Parathyroid adenoma (tissue), 2 donors: ENCODE measurements at regions not wholly inside any gene's neighbourhood (a gene's known extent, or its start where the extent isn't known, plus 50 kb on each side); places are given as distances from the start of the nearest gene placed in this dataset.
"Not testable (repeated sequence)": the region's sequence is repeated elsewhere in the genome, so short reads cannot be mapped to it uniquely, and the experiment has no call there.

Experiments used
- H2AFZ ChIP-seq: fragments of 300-600 bp; sonication (generic); one replicate; pipeline ENCODE4 v1.7.0; 2017; ENCODE audit warnings: antibody characterized with exemption, mild to moderate bottlenecking
- H3K27ac ChIP-seq: fragments of 300-600 bp; sonication (generic); one replicate; pipeline ENCODE4 v1.7.0; 2017
- H3K27me3 ChIP-seq: fragments of 300-600 bp; sonication (generic); one replicate; pipeline ENCODE4 v1.7.0; 2017; ENCODE audit warnings: low read length; ENCODE audit not compliant: control insufficient read depth, insufficient read depth
- H3K36me3 ChIP-seq: fragments of 300-600 bp; sonication (generic); one replicate; pipeline ENCODE4 v1.7.0; 2017; ENCODE audit warnings: low read length; ENCODE audit not compliant: control insufficient read depth, insufficient read depth
- H3K4me1 ChIP-seq: fragments of 300-600 bp; sonication (generic); one replicate; pipeline ENCODE4 v1.7.0; 2017; ENCODE audit warnings: control low read depth
- H3K4me2 ChIP-seq: fragments of 300-600 bp; sonication (generic); one replicate; pipeline ENCODE4 v1.7.0; 2017; ENCODE audit warnings: low read length
- H3K4me3 ChIP-seq: fragments of 300-600 bp; sonication (generic); one replicate; pipeline ENCODE4 v1.7.0; 2017; ENCODE audit warnings: low read depth, low read length
- H3K79me2 ChIP-seq: fragments of 300-600 bp; sonication (generic); one replicate; pipeline ENCODE4 v1.7.0; 2017; ENCODE audit warnings: control low read depth
- H3K9ac ChIP-seq: fragments of 300-600 bp; sonication (generic); one replicate; pipeline ENCODE4 v1.7.0; 2017; ENCODE audit warnings: mild to moderate bottlenecking
- H3K9me3 ChIP-seq: fragments of 300-600 bp; sonication (generic); one replicate; pipeline ENCODE4 v1.7.0; 2017; ENCODE audit warnings: low read length; ENCODE audit not compliant: control insufficient read depth
- TF ChIP-seq, protein P1 (sequence below): fragments of 300-600 bp; sonication (generic); IDR thresholded peaks from one replicate; pipeline ENCODE4 v1.7.0; 2017; ENCODE audit warnings: antibody characterized with exemption, mild to moderate bottlenecking
- donor health status: primary hyperparathyroidism.

DNA sequence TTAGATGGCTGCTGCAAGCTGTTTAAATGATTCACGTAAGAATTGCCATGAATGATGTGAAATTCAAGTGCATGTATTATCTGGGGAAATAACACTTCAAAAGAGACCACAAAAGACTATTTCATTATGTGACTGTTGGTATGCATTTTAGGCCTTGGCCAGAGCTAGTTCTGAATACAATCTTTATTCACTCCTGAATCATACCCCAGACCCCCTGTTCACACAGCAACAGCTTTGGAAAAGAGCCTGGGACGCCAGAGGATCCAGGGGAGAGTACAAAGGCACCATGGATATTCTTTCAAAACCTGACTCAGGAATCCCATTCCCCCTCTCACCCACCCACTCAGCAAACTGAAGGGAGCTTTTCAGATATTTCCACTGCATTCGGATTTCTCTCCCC, 377.1 kb upstream of the DPP6 start:
- Histone ChIP-seq H3K4me2 (no peak overlapping the region), H3K36me3 (no peaks in the 10 kb centered on the region), H3K79me2 (no peaks in the 10 kb centered on the region), H3K9me3 (no peaks in the 10 kb centered on the region), H3K27ac (no peak overlapping the region), H3K4me1 (no peaks in the 10 kb centered on the region), H3K27me3 (no peaks in the 10 kb centered on the region), H3K4me3 (no peak overlapping the region), H3K9ac (no peak overlapping the region), H2AFZ (no peak overlapping the region)
- TF ChIP-seq, protein P1, sequence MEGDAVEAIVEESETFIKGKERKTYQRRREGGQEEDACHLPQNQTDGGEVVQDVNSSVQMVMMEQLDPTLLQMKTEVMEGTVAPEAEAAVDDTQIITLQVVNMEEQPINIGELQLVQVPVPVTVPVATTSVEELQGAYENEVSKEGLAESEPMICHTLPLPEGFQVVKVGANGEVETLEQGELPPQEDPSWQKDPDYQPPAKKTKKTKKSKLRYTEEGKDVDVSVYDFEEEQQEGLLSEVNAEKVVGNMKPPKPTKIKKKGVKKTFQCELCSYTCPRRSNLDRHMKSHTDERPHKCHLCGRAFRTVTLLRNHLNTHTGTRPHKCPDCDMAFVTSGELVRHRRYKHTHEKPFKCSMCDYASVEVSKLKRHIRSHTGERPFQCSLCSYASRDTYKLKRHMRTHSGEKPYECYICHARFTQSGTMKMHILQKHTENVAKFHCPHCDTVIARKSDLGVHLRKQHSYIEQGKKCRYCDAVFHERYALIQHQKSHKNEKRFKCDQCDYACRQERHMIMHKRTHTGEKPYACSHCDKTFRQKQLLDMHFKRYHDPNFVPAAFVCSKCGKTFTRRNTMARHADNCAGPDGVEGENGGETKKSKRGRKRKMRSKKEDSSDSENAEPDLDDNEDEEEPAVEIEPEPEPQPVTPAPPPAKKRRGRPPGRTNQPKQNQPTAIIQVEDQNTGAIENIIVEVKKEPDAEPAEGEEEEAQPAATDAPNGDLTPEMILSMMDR, result no peak

DNA sequence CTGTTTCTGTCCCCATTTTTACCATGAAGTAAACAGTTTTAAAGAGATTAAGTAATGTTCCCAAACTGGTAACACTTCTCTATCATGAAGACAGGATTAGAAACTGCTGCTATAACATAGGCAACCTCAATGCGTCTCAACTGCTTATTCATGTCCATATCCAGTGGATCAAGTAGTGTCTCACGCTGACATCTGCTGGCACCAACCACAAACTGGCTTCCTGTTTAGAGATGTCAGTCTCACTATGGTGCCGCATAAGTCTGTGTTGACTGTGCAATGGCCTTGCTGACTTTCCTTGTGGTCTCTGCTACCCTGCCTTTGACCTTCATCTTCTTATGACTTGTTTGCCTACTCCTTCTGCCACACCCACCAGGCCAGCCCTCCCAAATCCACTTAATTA, 369.6 kb upstream of the DPP6 start:
- no peak overlapping the region for H3K9ac ChIP-seq
- H3K79me2 ChIP-seq, result no peaks in the 10 kb centered on the region
- TF ChIP-seq, protein P1, result no peak
- H3K4me1 ChIP-seq, result no peaks in the 10 kb centered on the region
- no peaks in the 10 kb centered on the region for H3K9me3 ChIP-seq
- no peak overlapping the region for H3K4me2 ChIP-seq
- H2AFZ ChIP-seq, result no peak overlapping the region
- no peak overlapping the region for H3K4me3 ChIP-seq
- no peak overlapping the region for H3K27ac ChIP-seq
- H3K36me3 ChIP-seq, result no peaks in the 10 kb centered on the region
- no peaks in the 10 kb centered on the region for H3K27me3 ChIP-seq

DNA sequence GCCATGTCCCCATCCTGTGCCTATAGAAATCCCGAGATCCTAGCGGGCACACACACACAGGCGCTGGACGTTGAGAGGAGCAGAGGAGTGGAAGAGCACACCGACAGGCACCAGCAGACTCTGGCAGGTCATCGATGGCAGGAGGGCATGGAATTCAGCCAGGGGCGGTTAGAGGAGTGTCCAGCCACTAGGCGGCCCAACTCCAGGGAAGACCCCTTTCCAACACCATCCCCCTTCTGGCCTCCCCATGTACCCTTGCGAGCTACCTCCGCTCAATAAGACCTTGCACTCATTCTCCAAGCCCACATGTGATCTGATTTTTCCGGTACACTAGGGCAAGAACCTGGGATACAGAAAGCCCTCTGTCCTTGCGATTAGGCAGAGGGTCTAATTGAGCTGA, 356.0 kb upstream of the DPP6 start:
- Histone ChIP-seq H3K27ac (no peak overlapping the region), H3K27me3 (no peaks in the 10 kb centered on the region), H3K9me3 (no peaks in the 10 kb centered on the region), H3K4me2 (no peak overlapping the region), H3K4me1 (no peaks in the 10 kb centered on the region), H3K9ac (no peak overlapping the region), H2AFZ (no peak overlapping the region), H3K36me3 (no peaks in the 10 kb centered on the region), H3K4me3 (no peak overlapping the region), H3K79me2 (no peaks in the 10 kb centered on the region)
- TF ChIP-seq, protein P1, result no peak

DNA sequence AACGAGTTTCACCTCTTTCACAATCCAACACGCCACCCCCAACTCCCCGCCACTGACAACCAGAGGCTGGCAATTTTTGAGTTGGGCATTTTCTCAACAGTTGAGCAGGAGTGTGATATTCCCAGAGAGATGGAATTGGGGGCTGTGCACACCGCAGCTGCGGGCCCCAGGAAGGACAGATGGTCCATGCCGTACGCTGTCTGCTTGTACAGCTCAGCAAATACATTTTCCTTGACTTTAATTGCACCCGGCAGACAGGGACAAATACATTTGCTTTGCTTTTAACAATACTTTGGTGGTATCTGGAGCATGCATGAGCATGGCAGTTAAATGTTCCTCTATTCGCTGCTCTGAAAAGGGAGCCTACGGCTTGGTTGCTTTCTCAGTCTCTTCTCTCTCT, 354.2 kb upstream of the DPP6 start:
- Histone ChIP-seq H3K36me3 (no peaks in the 10 kb centered on the region), H3K9ac (no peak overlapping the region), H3K79me2 (no peaks in the 10 kb centered on the region), H2AFZ (no peak overlapping the region), H3K4me2 (no peak overlapping the region), H3K27ac (no peak overlapping the region), H3K4me1 (no peaks in the 10 kb centered on the region), H3K9me3 (no peaks in the 10 kb centered on the region), H3K4me3 (no peak overlapping the region), H3K27me3 (no peaks in the 10 kb centered on the region)
- TF ChIP-seq, protein P1, result no peak

DNA sequence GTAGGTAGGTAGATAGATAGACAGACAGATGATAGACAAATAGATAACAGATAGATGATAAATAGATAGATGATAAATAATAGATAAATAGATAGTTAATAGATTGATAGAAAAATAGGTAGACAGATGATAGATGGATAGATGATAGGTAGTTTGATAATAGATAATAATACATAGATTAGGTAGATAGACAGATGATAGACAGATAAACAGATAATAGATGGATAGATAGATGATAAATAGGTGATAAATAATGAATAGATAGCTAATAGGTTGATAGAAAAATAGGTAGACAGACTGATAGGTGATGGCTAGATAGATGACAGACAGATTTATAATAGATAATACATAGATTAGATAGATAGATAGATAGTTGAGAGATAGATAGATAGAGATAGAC, 350.5 kb upstream of the DPP6 start:
- no peak overlapping the region for H3K9ac ChIP-seq
- H2AFZ ChIP-seq, result no peak overlapping the region
- no peak overlapping the region for H3K27ac ChIP-seq
- H3K27me3 ChIP-seq, result no peaks in the 10 kb centered on the region
- H3K4me3 ChIP-seq, result no peak overlapping the region
- H3K79me2 ChIP-seq, result no peaks in the 10 kb centered on the region
- no peaks in the 10 kb centered on the region for H3K36me3 ChIP-seq
- no peak overlapping the region for H3K4me2 ChIP-seq
- TF ChIP-seq, protein P1, result no peak
- no peaks in the 10 kb centered on the region for H3K4me1 ChIP-seq
- no peaks in the 10 kb centered on the region for H3K9me3 ChIP-seq

DNA sequence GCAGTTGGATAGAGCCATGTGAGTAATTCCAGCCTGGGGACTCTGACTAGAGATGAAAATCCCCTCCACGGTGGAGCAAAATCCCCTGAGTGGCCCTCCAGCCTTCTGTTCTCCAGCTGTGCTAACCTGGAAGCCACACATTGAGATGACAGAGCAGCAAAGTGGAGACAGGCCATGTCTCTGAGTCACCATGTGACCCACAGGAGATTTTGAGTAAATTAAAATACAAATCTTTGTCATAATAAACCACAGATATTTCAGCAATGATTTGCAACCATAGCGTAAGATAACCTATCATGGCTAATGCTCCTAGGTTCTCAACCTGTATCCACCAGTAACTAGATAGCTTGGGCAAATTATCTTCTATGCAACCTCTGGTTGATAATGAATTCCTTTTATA, 328.3 kb upstream of the DPP6 start:
- H3K9me3 ChIP-seq, H3K27ac ChIP-seq, H3K79me2 ChIP-seq, H2AFZ ChIP-seq, H3K4me3 ChIP-seq, H3K36me3 ChIP-seq, H3K27me3 ChIP-seq, H3K9ac ChIP-seq, H3K4me2 ChIP-seq, H3K4me1 ChIP-seq: not testable (repeated sequence)

DNA sequence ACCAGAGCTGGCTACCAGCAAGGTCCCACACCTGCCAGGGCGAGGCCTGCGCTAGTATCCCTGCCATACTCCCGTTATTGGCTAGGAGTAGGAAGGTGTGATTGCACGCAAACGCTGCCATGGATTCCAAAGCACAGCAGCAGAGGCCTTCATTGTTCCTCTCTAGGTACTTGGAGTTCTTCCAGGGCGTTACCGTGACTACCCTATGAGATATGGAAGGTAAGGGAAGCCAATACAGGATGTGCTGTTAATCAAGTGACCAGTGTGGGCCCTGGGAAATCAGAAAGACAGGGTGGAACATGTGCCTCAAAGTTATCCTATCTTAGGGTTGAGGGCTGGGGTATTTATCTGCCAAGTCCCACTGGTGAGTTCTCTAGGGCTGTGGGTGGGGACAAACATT, 320.7 kb upstream of the DPP6 start:
- not testable (repeated sequence) for H2AFZ ChIP-seq, H3K27ac ChIP-seq, H3K27me3 ChIP-seq, H3K4me3 ChIP-seq, H3K36me3 ChIP-seq, H3K79me2 ChIP-seq, H3K4me2 ChIP-seq, H3K9ac ChIP-seq, H3K4me1 ChIP-seq, H3K9me3 ChIP-seq
